Medulla oblongata (tissue), 1 donor: ENCODE measurements at regions not wholly inside any gene's neighbourhood (a gene's known extent, or its start where the extent isn't known, plus 50 kb on each side); places are given as distances from the start of the nearest gene placed in this dataset.
A peak's percentile ranks its signal among the peaks of the same experiment; 100 is the strongest.

Experiments used
- DNase-seq: peaks from one replicate; pipeline ENCODE4 v3.0.0-alpha.2; 2015; ENCODE audit errors: extremely low spot score

DNA sequence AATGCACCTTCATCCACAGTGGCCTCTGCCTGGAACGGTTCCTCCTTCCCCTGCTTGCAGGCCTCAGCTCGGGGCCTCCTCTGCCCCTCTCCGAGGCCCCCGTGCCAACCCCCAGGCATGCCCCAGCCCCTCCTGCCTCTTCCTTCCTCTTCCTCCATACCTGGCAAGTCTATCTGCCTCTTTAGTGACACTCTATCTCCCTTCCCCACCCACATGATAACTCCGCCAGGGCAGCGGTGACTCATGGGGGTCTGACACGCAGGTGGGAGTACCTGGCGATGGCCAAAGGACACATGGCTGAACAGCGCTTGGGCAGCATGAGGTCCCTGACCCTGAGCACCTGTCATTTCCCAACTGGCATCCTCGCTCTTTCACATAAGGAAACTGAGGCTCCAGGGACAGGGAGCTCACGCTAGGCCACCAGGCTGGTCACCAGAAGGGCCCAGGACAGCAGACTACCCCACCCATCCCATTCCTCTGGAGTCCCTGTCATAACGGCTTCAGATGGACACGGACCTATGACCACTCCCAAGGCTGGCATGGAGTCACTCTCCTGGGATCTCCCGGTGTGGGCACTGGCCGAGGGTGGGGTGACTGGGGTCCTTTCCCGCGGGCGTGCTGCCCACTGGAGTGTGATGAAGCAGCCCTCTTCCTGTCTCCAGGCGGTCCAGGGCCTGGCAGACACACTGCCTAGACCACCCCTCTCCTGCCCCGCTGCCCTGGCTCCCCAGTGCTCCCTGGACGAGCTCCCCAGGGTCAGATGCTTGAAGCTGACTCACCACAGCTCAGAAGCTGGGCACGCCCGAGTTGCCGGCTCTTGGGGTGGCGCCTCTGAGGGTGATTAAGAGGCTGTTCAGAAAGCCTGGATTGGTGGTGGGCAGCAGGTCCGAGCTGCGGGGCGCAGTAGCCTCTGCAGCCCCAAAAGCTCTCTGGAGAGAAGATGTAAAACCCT lies 100.6 kb downstream of the ENGASE start:
- no peak for DNase-seq

DNA sequence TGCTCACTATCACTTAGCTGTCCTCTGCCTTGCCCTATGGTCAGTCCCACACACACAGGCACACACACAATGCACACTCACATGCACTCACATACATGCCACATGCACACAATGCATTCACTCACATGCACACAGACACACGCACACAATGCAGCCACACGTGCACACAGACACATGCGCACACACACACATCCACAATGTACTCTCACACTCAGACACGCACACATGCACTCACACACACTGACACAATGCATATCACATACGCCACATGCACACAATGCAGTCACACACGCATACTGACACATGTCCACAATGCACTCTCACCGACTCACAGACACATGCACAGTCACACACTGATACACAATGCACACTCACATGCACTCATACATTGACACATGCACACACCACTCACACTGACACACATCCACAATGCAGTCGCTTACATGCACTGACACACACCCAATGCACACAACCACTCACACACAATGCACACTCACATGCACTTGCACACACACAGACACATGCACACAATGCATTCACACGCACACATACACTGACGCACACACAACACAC lies 99.7 kb downstream of the ENGASE start:
- DNase-seq, result no peak

DNA sequence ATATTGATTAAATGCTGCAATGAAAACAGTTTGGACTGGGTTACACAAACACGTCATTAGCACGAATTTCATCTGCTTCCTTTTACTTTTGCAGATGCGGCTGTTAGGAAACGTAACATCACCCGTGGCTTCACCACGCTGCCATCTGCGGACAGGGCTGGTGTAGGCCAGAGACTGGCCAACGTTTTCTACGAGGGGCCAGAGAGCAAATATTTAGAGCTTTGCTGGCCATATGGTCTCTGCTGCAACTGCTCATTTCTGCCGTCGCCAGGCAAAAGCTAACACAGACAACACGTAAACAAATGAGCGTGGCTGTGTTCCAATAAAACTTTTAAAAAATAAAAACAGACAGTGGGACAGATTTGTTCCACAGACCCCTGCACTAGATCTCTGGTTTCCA lies 96.6 kb downstream of the ENGASE start:
- DNase-seq, result no peak

DNA sequence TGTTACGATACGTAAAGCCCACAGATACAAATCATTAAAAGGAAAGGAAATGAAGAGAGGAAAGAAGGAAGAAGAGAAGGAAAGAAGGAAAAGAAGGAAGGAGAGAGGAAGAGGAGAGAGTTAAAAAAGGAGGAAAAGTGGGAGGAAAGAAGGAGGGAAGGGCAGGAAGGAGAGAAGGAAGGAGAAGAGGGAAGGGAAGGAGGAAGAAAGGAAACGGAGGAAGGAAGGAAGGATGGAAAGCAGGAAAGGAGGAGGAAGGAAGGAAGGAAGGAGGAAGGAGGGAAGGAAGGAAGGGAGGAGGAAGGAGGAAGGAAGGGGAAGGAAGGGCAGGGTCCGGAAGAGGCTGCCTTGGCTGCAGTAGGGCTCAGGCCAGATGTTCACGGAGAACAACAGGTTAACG lies 95.2 kb downstream of the ENGASE start:
- no peak for DNase-seq

DNA sequence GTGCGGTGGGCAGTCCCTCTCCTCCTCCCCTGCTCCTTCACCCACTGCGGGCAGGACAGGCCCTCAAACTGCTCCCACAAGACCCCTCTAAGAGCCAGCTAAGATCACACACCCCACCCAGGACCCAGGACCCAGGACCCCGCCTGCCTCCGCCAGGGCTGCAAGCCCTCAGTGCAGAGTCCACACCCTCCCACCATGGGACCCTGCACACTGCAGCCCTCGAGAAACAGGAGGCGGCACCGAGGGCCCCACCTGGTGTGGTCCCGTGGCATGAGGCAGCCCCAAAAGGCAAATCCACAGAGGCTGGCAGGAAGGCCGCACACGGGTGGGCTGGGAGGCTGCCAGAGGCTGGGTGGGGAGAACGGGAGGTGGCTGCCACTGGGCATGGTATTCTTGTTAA lies 94.7 kb downstream of the ENGASE start:
- no peak for DNase-seq

DNA sequence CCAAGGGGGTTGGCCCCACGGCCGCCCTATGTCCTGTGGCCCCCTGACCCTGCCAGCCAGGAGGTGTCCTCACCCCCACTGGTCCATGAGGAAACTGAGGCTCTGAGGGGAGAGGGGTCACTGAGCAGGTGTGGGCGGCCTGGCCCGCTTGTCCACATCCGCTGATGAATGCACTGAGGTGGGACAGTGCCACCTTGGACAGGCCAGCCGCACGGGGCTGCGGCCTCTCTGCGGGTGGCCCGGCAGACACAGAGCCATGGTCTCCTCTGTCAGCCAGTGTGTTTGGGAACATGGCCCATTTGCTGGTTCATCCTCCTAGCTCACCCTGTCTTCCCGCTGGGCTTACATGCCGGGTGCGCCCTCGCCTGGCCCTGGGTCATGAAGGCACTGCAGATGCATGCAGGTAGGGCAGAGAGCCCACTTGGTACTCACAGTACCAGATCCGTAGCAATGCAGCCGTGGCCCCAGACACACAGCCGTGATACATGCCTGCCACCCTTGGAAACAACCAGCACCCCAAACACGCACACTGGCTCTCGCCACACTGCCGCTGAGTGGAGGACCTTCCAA lies 93.9 kb downstream of the ENGASE start:
- no peak for DNase-seq

DNA sequence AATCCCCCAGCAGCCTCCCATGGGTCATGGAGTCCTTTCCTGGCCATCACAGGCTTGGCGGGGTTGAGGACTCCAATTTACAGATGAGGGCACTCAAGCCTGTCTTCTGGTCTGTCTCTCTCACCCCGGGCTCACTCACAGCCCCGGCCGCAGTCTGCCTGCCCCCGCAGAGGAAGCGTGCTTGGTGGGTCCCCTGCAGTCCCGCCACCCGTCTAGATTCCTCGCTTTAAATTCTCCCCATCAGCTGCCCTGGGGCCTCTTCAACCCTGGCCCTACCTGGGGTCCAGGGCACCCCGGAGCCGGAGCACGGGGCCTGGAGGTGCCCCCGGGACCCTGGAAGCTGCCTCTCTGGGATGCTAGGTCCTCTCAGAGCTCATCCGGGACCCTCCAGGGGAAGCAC lies 92.9 kb downstream of the ENGASE start:
- no peak for DNase-seq

DNA sequence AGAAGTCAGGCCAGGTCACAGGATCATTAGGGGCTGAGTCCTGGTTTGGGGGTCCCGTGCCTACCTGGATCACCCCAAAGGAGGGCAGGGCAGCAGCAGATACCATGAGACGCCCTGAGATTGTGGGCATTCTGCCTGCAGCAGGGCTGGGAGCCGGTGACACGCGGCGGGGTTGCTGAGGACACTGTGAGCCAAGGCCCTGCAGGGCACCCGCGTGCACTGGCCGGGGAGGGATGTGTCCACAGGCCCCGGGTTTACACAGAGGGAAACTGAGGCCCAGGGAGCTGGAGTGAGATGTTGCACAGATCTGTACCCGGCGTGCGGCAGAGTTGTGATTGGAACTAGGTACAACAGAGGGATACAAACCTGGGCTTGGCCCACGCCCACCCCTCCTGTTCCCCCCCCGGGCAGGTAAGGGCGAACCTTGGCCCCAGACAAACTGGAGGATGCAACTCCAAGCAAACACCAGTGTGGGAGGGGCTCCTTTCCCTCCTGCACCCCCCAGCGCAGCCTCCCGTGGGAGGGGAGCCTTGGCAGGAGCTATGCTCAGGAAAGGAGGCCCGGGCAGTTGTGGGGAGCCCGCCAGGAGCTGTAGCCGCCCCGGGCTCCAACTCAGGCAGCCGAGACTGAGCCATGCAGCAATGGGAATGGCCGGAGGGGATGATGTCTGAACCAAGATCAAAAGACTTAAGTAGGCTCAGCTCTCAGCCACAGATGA lies 91.3 kb downstream of the ENGASE start:
- DNase-seq, result no peak

DNA sequence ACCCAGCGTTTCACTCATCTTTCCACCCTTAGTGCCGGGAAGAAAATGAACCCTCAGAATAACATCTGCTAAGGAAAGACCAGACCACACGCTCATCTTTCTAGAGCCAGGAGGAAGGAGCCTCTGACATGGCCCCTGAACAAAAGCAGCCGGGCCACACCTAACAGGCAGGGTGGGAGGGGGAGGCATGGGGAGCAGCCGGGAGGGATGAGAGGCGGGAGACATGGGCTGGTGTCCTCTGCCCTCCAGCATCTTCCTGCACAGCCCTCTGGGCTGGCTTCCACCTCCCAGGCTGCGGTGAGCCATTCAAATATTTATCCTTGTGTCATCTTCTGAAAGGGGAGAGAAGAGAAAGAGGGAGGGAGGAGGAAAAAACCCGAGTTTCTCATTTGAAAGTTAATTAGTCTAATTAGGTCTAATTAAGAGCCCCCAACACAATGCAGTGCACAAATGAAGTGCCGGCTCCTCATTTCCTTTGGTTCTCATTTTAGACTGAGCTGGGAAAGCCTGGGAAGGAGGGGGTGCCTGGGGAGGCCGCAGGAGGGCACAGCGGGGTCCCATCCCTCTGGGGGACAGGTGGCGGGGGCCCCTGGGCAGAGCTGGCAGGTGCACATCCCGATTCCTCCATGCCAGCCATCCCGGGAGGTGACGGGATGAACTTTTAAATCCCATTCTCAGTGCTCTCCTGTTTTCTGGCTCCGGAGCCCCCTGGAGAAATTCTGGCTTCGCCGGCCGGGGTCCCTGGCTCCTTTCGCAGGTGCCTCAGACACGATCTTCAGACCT lies 90.5 kb downstream of the ENGASE start:
- DNase-seq, result no peak

DNA sequence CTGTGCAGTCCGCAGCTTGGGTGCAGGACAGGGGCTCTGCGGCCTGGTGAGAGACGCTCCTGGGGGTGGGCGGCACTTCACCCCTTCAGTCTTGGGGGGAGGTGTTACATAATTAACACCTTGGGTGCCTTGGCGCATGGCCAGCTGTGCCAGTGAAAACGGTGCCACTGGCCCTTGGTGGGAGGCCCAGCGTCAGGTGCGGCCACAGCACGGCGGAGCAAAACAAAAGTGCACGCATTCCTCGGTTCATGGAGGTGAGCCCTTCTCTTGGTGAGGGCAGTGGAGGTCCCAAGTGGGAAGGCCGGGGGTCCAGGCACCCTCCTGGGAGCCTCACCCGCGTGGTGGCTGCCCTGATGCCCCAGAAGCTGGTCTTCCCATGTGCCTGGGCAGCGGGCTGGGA lies 89.8 kb downstream of the ENGASE start:
- DNase-seq, result no peak

DNA sequence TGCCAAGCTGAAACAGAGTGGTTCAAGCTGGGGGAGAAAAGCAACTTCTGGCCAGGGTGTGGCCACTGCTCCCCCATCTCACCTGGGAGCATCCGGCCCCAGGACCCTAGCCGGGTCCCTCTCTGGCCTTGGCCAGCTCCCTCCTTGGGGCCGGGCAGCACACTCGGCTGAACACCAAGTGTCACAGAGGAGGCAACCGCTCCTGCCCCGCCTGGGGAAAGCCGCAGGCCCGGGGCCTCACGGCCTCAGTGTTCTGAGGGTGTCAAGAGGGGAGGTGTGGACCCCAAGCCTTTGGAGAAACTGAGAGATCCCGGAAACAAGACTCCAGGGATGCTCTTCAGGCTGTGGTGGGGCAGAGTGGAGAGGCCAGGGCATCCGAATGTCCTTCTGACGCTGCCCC lies 88.4 kb downstream of the ENGASE start:
- DNase-seq, result no peak

DNA sequence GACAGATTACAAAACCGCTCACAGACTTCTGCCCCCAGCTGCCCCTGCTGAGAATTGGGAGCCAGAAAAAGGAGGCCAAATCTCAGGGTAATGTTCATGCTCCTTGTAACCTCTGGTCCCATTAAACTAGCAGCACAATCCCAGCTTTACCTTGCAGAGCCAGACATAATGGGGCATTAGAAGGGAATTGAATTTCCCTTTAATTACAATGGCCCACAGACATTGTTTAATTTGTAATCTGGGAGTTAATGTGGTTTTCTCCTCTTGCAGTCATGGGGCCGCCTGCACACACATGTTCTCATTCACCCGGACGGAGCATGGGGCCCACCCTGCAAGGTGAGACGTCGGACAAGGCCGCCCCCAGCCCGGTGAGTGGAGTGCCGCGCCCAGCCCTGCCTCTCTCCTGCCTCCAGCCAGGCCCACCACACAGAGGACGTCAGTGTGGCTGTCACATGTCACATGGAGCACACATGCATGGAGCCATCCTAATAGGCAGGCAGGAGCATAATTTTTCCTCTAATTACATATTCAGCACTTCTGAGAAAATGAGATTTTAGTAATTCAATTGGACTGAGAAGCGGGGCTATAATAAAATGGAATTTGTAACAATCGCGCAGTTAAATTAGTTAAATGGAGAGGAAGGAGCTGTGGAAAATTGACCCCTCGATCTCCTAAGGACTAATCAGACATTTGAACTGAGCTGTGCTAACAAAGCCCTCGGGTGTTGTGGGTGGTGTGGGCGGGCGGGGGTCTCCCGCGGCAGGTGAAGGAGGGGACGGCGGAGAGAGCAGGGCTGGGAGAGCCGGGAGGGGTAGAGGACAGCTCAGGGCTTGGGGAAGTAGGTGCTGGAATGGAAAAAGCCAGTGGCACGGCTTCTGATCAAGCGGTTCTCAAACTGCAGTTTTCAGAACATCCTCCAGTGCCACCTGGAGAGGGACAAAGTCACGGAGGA lies 87.7 kb downstream of the ENGASE start:
- DNase-seq, result no peak

DNA sequence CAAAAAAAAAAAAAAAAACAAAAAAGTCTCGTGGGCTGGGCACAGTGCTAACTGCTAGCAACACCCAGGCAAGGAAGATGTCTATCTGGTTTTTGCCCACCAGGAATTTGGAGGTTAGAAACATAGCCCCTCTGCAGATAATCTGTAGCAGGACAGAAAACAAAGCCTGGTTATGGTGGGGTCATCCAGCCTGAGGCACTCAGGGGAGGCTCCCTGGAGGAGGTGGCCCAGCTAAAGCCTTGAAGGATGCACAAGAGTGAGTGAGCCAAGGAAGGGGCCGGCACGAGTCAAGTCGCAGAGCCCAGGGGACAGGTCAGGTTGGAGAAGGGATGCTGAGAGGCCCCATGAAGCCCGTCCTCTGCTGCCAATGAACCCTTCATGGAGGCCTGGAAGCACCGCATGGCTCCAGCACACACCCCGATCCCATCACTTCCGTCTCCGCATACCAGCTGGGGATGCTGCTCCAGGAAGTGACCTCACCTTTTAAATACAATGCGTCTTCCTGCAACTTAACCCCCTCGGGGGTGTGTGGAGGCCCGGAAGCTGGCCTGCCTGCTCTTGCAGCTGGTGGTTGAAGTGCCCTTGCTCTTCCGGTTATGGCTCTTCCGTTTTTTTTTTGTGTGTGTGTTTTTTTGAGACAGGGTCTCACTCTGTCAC lies 86.5 kb downstream of the ENGASE start:
- DNase-seq, result no peak

DNA sequence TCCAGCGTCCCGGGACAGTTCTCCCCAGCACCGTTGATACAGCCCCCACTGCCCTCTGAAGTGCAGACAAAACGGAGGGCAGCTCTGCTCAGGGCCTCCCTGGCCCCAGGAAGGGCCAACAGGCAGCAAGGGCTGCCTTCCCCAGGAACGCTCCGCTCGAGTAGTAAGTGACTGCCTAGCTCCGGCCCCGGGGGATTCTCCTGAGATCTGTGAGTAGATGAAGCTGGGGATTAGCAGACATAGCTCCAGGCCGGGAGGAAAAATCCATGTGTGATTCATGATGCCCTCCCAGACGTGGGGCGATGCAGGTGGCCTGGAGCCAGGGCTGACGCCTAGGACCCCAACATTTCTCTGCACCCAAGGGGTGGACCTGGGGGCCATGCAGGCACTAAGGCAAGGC lies 85.3 kb downstream of the ENGASE start:
- DNase-seq, result no peak

DNA sequence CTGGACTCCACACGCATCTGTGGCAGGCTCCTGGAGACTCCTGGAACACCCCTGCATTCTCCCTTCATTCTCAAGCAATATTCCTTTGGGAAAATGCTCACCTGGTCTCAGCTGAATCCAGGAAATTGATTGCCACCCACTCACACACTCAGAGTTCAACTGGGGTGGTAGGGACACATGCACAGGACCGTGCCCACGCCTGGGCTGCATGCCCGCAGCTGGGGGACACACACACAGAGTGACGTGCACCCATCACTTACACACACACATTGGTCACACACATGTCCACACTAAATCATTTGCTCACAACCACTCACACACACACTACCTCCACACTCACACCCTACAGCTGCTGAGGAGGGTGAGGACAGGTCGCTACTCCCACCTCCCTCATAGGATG lies 84.8 kb downstream of the ENGASE start:
- no peak for DNase-seq

DNA sequence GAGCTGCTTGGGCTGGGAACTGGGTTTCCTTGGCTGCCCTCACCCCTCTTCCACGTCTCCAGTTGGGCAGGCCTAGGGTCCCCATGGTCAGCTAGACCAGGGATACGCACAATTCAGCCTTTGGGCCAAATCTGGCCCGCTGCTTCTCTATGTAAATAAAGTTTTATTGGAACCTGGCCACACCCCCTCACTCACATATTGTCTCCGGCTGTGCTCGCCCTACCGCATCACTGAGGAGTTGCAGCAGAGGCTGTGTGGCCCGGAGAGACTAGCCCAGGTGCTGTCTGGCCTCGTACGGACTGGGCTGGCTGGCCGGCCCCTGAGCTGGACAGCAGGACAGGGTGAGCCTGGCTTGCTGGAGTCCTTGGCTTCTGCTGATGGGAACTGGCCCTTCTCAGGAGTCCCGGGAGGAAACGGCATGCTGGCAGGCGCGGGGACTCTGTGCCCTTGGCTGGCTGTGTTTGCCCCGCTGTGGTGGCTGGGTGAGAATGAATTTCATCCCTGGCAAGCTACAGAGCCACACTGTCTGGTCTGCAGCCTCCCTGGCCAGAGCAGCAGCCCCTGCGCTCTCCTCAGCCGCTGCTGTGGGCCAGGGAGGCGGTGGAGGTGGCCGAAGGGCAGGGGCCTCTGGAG lies 82.0 kb downstream of the ENGASE start:
- no peak for DNase-seq

DNA sequence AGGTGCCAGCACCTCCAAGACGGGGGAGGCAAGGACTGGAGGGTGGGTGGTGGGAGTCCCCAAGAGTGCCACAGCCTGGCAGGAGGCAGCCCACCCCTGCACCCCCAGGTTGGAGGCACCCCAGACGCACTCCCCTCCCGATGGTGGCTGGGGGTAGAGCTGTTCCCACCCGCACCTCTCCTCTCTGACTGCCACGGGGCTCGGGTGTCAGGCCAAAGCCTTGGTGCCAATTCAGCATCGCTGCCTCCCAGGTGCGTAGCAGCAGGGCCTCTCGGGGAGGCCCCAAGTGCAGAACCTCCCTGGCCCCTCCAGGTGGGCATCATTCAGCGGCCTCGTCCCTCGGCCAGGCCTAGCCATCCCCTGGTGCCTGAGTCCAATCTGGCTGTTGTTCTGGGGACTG lies 81.1 kb downstream of the ENGASE start:
- no peak for DNase-seq

DNA sequence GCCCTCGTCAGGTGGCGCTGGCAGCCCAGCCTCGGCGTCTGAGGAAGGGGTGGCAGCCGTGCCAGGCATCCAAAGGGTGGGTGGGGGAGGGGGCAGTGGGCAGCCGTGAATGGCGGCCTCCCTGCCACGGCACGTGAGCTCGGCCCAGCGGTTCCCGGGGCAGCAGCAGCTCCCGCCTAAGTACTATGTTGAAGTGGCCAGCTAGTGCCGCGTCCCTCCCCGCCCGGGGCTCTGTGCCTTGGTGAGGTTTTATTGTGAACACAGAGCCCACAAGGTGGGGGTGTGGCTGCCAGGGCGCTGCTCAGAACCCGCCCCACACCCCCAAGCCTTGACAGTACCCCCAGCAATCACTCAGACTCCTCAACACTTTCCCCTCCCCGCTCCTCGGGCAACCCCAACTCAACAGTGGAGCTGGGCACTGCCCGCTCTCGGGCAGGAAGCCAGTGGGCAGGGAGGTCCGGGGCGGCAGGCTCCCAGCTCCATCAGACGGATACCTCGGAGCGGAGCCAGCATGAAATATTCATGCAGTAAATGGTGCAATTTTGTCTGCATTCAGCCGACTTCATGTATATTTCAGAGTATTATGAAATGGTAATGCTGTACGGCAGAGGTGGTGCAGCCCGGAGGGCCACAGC lies 80.4 kb downstream of the ENGASE start:
- DNase-seq, result peak; percentile 3

DNA sequence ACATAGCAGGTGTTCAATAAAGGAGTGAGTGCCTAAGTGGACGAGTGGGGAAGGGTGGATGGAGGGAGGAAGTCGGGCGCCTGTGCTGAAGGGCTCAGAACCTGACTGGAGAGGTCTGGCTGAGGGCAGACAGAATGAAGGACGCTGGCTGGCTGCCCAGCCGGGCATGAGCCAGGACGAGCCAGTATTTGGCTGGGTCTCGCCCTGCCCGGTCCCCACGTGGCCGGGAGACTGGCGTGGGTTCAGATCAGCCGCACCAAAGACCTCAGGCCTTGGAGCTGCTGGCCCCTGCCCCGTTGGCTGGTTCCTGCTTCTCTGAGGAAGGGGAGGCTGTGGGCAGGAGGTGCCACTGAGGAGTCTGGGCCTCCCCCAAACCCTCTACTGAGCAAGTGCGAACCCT lies 79.8 kb downstream of the ENGASE start:
- no peak for DNase-seq
